ENCODE measurements at regions not wholly inside any gene's neighbourhood (a gene's known extent, or its start where the extent isn't known, plus 50 kb on each side); places are given as distances from the start of the nearest gene placed in this dataset.

- DNase-seq (ENCODE audit: low read depth): no peak
These were observed 407.6 kb upstream of the HS6ST1 start for GRCh38 chr2:128726236-128726635.

DNA sequence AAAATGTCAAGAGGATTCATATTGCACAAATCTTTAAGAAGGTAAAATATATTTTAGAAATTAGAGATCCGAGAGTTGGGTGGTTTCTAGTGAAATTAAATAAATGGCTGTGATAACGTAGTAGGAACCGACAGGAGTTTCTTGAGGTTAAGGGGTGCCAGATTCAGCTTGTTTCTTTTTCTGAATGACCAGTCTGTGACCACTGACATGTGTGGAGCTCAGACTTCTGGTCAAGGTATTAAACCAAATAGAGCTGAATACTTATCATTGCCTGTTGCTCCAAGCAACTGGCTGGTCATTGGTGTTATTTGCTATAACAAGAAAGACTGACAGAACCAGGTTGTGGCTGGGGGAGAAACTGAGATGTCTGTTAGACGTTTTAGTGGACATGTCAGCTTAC lies 408.2 kb upstream of the HS6ST1 start:
- no peak for DNase-seq (ENCODE audit: low read depth)

- no peak for DNase-seq (ENCODE audit: low read depth)
These were observed 408.7 kb upstream of the HS6ST1 start for GRCh38 chr2:128727404-128727803.

DNA sequence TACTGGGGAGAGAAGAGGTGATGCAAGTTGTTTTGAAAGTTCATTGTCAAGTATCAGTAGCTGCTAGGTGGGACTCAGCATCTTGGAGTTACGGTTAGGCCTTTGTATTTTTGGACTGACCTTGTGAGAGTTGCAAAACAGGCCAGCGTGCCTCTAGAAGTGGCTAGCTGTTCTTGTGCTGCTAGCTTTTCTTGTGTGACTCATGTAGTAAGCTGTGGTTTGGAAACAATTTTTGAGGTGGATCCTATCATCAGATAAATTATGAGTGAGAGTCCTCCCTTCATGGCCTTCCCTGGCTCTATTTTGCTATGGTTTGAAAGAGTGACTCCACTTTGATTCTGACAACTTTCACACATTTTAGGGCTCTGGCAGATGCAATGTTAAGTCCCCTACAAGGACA lies 409.2 kb upstream of the HS6ST1 start:
- no peak for DNase-seq (ENCODE audit: low read depth)

- no peak for DNase-seq (ENCODE audit: low read depth)
These were observed 410.4 kb upstream of the HS6ST1 start for GRCh38 chr2:128729051-128729450.

- no peak for DNase-seq (ENCODE audit: low read depth)
These were observed 413.5 kb upstream of the HS6ST1 start for GRCh38 chr2:128731994-128732650.

DNA sequence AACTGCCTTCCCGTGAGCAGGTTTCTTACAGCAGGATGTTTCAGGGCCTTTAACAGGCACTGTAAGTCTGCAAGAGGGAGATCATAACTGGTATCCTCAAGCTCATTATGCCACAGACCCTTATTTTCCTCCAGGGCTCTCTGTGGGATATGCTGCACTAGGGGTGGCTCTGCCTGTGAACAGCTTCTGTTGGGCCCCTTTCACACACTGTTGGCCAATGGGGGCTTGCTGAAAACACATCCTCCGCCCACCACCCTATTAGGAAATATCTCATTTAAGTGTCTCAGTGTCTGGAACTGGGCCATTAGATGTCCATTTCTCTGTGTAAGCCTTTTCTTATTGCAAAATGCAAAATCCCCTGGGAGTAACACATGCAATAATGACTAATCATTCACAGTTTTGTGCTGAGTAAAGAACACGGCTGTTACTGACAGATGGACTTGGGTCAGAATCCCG lies 414.3 kb upstream of the HS6ST1 start:
- no peak for DNase-seq (ENCODE audit: low read depth)

DNA sequence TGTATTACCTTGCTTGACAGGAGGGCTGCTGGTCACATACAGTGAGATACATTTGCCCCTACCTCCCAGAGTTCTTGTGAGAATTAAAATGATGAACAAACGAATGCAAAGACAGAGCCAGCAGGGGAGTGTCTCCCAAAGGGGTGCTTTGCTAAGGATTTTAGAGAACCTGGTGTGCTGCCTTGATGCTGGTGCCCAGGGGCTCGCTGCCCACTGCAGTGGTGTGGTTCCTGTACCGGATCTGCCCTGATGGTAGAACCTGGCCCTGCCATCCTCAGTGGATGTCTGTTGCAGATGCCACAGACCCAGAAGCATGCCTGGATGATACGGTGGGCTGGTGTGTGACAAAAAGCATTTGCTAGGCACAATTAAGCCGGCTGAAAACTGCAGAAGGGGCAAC lies 414.8 kb upstream of the HS6ST1 start:
- no peak for DNase-seq (ENCODE audit: low read depth)

GRCh38 chr2:128734521-128735295 lies 416.0 kb upstream of the HS6ST1 start:
- no peak for DNase-seq (ENCODE audit: low read depth)

DNA sequence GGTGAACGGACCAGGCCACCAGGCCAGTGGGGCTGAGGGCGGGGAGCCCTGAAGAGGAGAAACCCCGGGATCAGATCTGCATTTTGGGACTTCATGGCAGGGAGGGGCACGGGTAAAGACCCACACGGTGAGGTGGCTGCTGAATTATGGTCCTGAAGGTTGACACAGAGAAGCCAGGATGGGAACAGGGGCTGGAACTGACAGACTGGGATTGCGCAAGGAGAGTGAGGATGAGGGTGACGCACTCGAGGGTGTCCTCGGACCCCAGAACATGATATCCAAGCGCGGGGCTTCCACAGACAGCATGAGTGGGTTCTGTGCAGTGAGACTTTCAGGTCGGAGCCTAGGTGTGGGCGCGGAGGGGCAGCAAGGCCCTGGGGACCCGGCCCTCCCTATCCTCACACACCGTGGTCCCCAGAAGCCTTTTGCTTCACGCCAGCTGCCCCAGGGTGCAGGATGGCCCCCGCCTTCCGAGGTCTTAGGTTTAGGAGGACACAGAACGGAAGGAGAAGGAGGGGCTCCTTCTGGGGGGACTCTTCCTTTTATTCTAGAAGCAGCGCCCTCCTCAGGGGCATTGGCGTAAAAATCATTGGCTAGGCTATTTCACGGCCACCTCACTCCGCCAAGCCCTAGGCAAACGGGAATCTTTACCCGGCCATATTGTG lies 416.8 kb upstream of the HS6ST1 start:
- DNase-seq (ENCODE audit: low read depth): no peak

- DNase-seq (ENCODE audit: low read depth): no peak
These were observed 417.5 kb upstream of the HS6ST1 start for GRCh38 chr2:128736046-128736688.

GRCh38 chr2:128736689-128737545 lies 418.2 kb upstream of the HS6ST1 start:
- DNase-seq (ENCODE audit: low read depth): peak; percentile 24

DNA sequence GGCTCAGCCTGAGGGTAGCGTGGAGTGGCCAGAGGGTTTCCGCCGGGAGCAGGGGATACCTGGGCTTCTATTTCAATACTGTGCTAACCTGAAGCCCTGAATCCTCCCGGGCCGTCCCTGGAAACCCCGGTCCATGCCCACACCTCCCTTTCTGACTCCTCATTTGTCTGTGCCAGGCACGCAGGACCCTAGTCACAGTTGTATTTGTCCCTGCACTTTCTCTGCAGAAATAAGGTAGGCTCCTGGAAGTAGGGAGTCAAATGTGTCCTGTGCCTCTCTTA lies 418.8 kb upstream of the HS6ST1 start:
- DNase-seq (ENCODE audit: low read depth): no peak

DNA sequence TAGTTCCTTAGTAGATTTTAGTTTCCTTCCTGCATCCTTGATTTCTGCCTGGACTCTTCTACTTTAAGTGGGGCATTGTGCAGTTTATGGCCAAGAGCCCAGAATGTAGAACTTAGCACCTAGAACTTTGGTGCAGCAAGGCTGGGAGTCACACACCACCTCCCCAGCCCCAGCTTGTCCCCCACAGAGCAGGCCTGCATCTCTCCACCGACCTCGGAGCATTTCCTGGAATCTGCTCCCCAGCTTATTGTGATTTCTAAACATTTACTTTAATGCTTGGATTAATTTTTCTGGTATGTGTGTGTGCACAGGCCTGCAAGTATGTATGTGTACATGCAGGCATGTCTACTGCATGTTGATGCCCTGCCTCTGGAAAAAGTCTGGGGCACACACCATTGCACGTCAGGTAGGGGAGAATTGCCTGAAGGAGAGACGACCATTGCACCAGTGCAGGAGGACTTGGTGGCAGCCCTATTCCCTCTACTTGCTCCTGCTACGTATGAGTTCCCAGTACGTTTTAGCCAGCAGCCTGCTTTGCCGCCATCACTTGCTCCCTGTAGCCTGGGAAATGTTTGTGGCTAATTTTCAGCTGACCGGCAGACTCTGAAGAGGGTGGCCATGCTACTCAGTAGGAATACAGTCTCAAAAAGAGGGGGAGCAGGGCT lies 419.9 kb upstream of the HS6ST1 start:
- DNase-seq (ENCODE audit: low read depth): no peak

GRCh38 chr2:128742467-128742866 lies 423.8 kb upstream of the HS6ST1 start:
- no peak for DNase-seq (ENCODE audit: low read depth)

DNA sequence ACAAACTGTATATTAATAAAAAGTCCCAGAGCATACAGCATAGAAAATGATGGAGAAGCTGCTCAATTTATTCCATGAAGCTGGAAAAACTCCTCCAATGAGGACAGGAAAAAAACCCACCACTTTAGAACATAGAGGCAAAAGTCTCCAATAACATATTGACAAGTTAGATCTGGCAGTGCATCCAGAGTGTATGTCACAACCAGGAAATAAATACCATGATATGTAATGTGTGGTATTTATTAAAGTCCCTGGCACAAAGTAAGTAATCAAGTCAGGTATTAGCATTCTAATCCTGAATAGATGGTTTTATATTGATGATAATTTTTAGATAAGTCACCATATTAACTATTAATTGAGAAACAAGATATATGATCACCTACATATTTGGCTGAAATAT lies 427.3 kb upstream of the HS6ST1 start:
- DNase-seq (ENCODE audit: low read depth): no peak

DNA sequence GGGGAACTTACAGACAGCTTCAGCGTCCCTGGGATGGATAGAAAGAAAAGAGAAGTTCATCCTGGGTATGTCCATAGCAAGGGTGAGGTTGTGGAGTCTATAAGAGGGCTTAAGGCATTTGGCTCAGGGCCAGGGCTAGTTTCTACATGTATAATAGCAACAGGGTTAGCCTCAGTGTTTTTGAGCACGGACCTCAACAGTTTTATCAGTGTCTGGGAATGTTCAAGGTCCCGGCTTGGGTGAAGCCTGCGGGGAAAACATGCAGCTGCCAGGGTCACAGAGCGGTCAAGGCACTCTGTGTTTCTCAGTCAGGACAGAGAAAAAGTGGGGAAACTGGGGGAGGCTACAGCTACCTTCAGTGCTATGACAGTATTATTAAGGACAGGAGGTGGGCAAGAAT lies 427.7 kb upstream of the HS6ST1 start:
- no peak for DNase-seq (ENCODE audit: low read depth)

DNA sequence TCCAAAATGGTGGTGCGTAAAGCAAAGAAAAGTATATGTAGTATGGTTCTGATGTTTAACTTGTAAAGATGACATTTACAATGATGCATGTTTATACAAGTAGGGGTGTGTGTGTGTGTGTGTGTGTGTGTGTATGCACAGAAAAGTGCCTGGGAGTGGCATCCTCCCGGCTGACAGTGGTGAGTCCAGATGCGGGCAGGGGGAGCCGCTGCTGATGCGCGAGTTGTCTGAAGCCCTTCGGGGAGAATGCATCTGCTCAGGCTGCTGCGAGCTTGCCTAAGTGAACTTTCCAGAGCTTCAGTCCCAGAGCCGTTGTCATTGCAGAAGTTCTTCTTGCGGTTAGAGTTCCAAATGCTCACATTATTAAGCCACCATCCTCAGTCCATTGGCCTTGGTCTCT lies 429.7 kb upstream of the HS6ST1 start:
- no peak for DNase-seq (ENCODE audit: low read depth)

DNA sequence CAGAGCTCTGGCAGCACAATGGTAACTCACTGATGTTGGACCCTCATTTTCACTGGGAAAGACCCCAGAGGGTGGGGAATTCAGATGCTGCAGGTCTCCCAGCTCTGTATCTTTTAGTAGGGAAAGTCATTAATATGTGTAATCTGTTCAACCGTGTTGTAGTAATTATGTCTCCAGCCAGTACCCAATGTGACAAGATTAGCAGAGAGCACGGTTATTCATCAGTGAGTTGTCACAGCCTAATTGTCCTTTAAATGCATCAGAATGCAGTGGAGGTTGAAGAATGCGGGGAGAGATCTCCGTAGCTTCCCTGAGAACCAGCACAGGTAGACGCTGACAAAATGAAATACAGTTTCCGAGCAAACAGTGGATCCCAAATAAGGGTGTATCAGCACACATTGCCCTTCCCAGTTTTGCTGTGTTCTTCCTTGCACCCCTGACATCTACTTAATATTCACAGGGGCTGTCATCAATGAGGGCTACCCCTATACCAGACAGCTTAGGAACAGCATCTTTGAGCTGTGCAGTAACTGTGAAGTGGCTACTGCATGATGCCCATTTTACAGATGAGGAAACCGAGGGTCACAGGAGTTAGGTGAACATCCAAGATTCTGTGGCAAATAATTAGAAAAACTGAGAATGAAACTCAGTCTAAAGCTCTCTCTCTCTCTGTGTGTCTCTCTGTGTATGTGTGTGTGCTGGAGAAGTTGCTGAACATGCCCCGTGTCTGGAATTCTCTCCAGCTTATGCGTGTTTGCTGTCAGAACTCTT lies 430.4 kb upstream of the HS6ST1 start:
- DNase-seq (ENCODE audit: low read depth): no peak

DNA sequence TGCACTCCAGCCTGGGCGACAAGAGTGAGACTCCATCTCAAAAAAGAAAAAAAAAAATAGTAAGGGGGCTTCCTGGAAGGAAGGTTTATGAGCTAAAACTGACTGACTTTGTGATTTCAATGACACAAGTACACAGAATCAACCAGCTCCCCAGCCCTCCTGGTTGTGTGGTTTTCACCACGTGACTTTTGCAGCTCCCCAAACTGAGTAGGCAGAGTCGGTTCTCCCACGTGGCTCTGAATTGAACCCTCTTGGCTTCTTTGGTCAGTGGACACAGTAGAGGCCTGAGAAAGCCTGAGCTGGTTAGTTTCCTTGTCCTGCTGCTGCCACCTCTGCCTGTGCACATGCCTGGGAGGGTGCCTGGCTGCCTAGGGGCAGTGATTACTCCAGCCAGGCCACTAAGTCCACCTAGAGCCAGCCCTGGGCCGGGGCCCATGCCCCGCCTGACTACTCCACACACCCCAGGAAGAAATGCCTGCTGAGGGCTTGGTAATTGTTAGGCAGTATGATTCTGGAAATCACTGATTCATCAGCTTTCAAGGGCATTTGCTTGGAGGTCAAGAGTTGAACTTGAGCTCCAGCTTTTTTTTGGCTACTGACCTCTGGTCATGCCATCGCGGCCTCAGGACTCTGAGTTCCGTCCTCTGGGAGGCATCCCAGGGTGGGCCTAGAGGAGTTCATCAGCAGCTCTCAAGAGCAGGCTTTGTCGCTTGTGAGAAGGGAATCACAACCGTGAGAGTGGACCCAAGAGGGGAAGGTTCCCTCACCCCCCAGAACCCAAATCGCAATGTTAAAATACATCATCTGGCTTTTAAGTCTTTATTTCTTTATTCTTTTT lies 431.9 kb upstream of the HS6ST1 start:
- no peak for DNase-seq (ENCODE audit: low read depth)
